Esophagus muscularis mucosa (tissue), 4 donors: ENCODE measurements at regions not wholly inside any gene's neighbourhood (a gene's known extent, or its start where the extent isn't known, plus 50 kb on each side); places are given as distances from the start of the nearest gene placed in this dataset.
"Not testable (repeated sequence)": the region's sequence is repeated elsewhere in the genome, so short reads cannot be mapped to it uniquely, and the experiment has no call there.

Experiments
- DNase-seq: peaks from one replicate; pipeline ENCODE4 v3.0.0-alpha.2; 2017; ENCODE audit errors: extremely low spot score
- H3K27ac ChIP-seq, 4 donors: fragments of 200-600 bp; sonication (generic); replicated peaks in 1 of 4; 1 replicate in 3 of 4; 2 replicates in 1 of 4; pipeline ENCODE4 v1.5.1; 2016 to 2019; ENCODE audit warnings: mild to moderate bottlenecking in 1 of 4
- H3K27me3 ChIP-seq, 4 donors: fragments of 200-600 bp; sonication (generic); one replicate each; pipeline versions ENCODE4 v1.5.1 to v1.6.0; 2016 to 2019
- H3K36me3 ChIP-seq, 4 donors: fragments of 200-600 bp; sonication (generic); one replicate each; pipeline ENCODE4 v1.5.1; 2016 to 2019
- H3K4me1 ChIP-seq, 4 donors: fragments of 200-600 bp; sonication (generic); one replicate each; pipeline ENCODE4 v1.5.1; 2016 to 2019
- H3K4me3 ChIP-seq, 4 donors: fragments of 200-600 bp; sonication (generic); 1 replicate in 2 of 4; 2 replicates in 2 of 4; pipeline ENCODE4 v1.5.1; 2016 to 2019; ENCODE audit warnings: mild to moderate bottlenecking in 4 of 4, moderate library complexity in 1 of 4
- H3K9me3 ChIP-seq, 4 donors: fragments of 200-600 bp; sonication (generic); 1 replicate in 3 of 4; 2 replicates in 1 of 4; pipeline ENCODE4 v1.5.1; 2016 to 2019
- CTCF ChIP-seq, 3 experiments: fragments of 200-600 bp in 2 of 3; fragments of 450-650 bp in 1 of 3; sonication (generic) in 2 of 3; IDR thresholded peaks; one replicate each; pipeline ENCODE4 v1.5.1; 2017 to 2019; ENCODE audit warnings: antibody characterized with exemption in 3 of 3, mild to moderate bottlenecking in 2 of 3, moderate library complexity in 1 of 3
- EP300 ChIP-seq: sonication (generic); formaldehyde crosslinking; IDR thresholded peaks from one replicate; pipeline ENCODE4 v1.6.1; 2017; ENCODE audit warnings: antibody characterized with exemption
- POLR2A ChIP-seq: fragments of 450-650 bp; IDR thresholded peaks from one replicate; pipeline ENCODE4 v1.6.1; 2017; ENCODE audit warnings: antibody characterized with exemption, moderate library complexity, mild to moderate bottlenecking, low read depth
- POLR2AphosphoS5 ChIP-seq, 2 donors: sonication (generic); formaldehyde crosslinking; IDR thresholded peaks; one replicate each; pipeline ENCODE4 v1.6.1; 2017; ENCODE audit warnings: antibody characterized with exemption in 2 of 2
- WGBS: methylation state at CpG from one replicate; pipeline ENCODE4 v1.1.5; 2018; 5-methylcytosine and 5-hydroxymethylcytosine counted together
- intact Hi-C: fragments of 100-400 bp; cut with DNase I; formaldehyde crosslinking; loops from one replicate; pipeline ENCODE4 v1.15.1; 2023

GRCh38 chr18:14999085-14999975 lies 251.4 kb downstream of the ANKRD30B start:
- H3K4me1 ChIP-seq, result no peaks in the 10 kb centered on the region
- peaks cover 0 to 29% (median 0%) of the 10 kb centered on the region in 4 donors for H3K27me3 ChIP-seq
- intact Hi-C loops, result no loop called here
- no peaks in the 10 kb centered on the region for H3K36me3 ChIP-seq
- WGBS, result 85% methylated on average over 10 of the region's 105 CpGs
- no peak overlapping the region for H3K27ac ChIP-seq
- DNase-seq, result no peak
- H3K4me3 ChIP-seq, result peak overlapping the region in 1 of 4 donors; percentile 23
- TF ChIP-seq POLR2A (no peak), EP300 (no peak), CTCF (IDR thresholded peaks at IDR 0.05) (no peak), POLR2AphosphoS5 (IDR thresholded peaks at IDR 0.05) (no peak)
- H3K9me3 ChIP-seq, result peaks cover 0 to 6% (median 0%) of the 10 kb centered on the region in 4 donors

- peak overlapping the region in 1 of 4 donors; percentile 23 for H3K4me3 ChIP-seq
Measured at GRCh38 chr18:15000119-15001037, 252.4 kb downstream of the ANKRD30B start.

GRCh38 chr18:15001038-15001794 lies 253.2 kb downstream of the ANKRD30B start:
- H3K9me3 ChIP-seq, H3K36me3 ChIP-seq, H3K27ac ChIP-seq, H3K4me3 ChIP-seq, DNase-seq, intact Hi-C loops, H3K4me1 ChIP-seq: not testable (repeated sequence)
- peaks cover 0 to 29% (median 0%) of the 10 kb centered on the region in 4 donors for H3K27me3 ChIP-seq
- 86% methylated on average over 16 of the region's 21 CpGs for WGBS

More at GRCh38 chr18:15000119-15001037, 252.4 kb downstream of the ANKRD30B start:
- intact Hi-C loops, DNase-seq, H3K4me1 ChIP-seq, H3K9me3 ChIP-seq, H3K36me3 ChIP-seq, H3K27ac ChIP-seq: not testable (repeated sequence)
- 84% methylated on average over 13 of the region's 54 CpGs for WGBS
- peaks cover 0 to 29% (median 0%) of the 10 kb centered on the region in 4 donors for H3K27me3 ChIP-seq

GRCh38 chr18:15001795-15002107 lies 253.8 kb downstream of the ANKRD30B start:
- H3K4me1 ChIP-seq, intact Hi-C loops, H3K27ac ChIP-seq, H3K9me3 ChIP-seq, DNase-seq, H3K36me3 ChIP-seq, H3K4me3 ChIP-seq: not testable (repeated sequence)
- 85% methylated on average over 5 of the region's 10 CpGs for WGBS
- H3K27me3 ChIP-seq, result peaks cover 0 to 29% (median 0%) of the 10 kb centered on the region in 4 donors

GRCh38 chr18:15002765-15003164 lies 254.8 kb downstream of the ANKRD30B start:
- H3K4me1 ChIP-seq, H3K9me3 ChIP-seq, H3K27ac ChIP-seq, intact Hi-C loops, H3K36me3 ChIP-seq, H3K4me3 ChIP-seq, DNase-seq: not testable (repeated sequence)
- H3K27me3 ChIP-seq, result peaks cover 0 to 29% (median 0%) of the 10 kb centered on the region in 4 donors
- 40% methylated on average over 1 of the region's 3 CpGs for WGBS

GRCh38 chr18:15003231-15003630 lies 255.3 kb downstream of the ANKRD30B start:
- 80% methylated on average over 1 of the region's 12 CpGs for WGBS
- peaks cover 0 to 29% (median 0%) of the 10 kb centered on the region in 4 donors for H3K27me3 ChIP-seq

GRCh38 chr18:15003636-15004269 lies 255.8 kb downstream of the ANKRD30B start:
- 93% methylated on average over 3 of the region's 18 CpGs for WGBS
- H3K4me1 ChIP-seq, intact Hi-C loops, DNase-seq, H3K4me3 ChIP-seq, H3K27ac ChIP-seq, H3K9me3 ChIP-seq, H3K36me3 ChIP-seq: not testable (repeated sequence)
- peaks cover 0 to 29% (median 0%) of the 10 kb centered on the region in 4 donors for H3K27me3 ChIP-seq

More at GRCh38 chr18:15003231-15003630, 255.3 kb downstream of the ANKRD30B start:
- intact Hi-C loops, H3K4me1 ChIP-seq, H3K27ac ChIP-seq, H3K4me3 ChIP-seq, H3K9me3 ChIP-seq, DNase-seq, H3K36me3 ChIP-seq: not testable (repeated sequence)

GRCh38 chr18:15004270-15004973 lies 256.4 kb downstream of the ANKRD30B start:
- DNase-seq, H3K4me3 ChIP-seq, H3K27ac ChIP-seq, intact Hi-C loops, H3K36me3 ChIP-seq, H3K4me1 ChIP-seq, H3K9me3 ChIP-seq: not testable (repeated sequence)
- WGBS, result 82% methylated on average over 17 of the region's 22 CpGs
- H3K27me3 ChIP-seq, result peaks cover 0 to 25% (median 0%) of the 10 kb centered on the region in 4 donors
